Ishikawa (cell line): ENCODE measurements at regions not wholly inside any gene's neighbourhood (a gene's known extent, or its start where the extent isn't known, plus 50 kb on each side); places are given as distances from the start of the nearest gene placed in this dataset.

Experiments used
- CREB1 ChIP-seq: IDR thresholded peaks from 2 replicates; pipeline ENCODE4 v1.6.1; 2012; ENCODE audit warnings: low read depth
- EGR1 ChIP-seq: IDR thresholded peaks from 2 replicates; pipeline ENCODE4 v1.6.1; 2012
- FOXM1 ChIP-seq: IDR thresholded peaks from 2 replicates; pipeline ENCODE4 v1.6.1; 2012; ENCODE audit warnings: low read depth, borderline replicate concordance
- MAX ChIP-seq: IDR thresholded peaks from 2 replicates; pipeline ENCODE4 v1.6.1; 2012
- RAD21 ChIP-seq: IDR thresholded peaks from 2 replicates; pipeline ENCODE4 v1.6.1; 2012; ENCODE audit warnings: low read depth
- REST ChIP-seq: IDR thresholded peaks from 2 replicates; pipeline ENCODE4 v1.6.1; 2012; ENCODE audit warnings: low read depth, mild to moderate bottlenecking
- TCF12 ChIP-seq: IDR thresholded peaks from 2 replicates; pipeline ENCODE4 v1.6.1; 2012; ENCODE audit warnings: low read depth
- TEAD4 ChIP-seq: IDR thresholded peaks from 2 replicates; pipeline ENCODE4 v1.6.1; 2012
- USF1 ChIP-seq: IDR thresholded peaks from 2 replicates; pipeline ENCODE4 v1.6.1; 2012
- YY1 ChIP-seq: IDR thresholded peaks from 2 replicates; pipeline ENCODE4 v1.6.1; 2012; ENCODE audit warnings: low read depth

- TF ChIP-seq EGR1 (no peak), USF1 (no peak), TCF12 (no peak), TEAD4 (no peak), RAD21 (no peak), CREB1 (no peak), FOXM1 (no peak), REST (no peak), MAX (no peak), YY1 (no peak)
Measured at GRCh38 chr3:40901796-40902195, 297.5 kb upstream of the CTNNB1 start.
